GM12891 (cell line): ENCODE measurements at regions not wholly inside any gene's neighbourhood (a gene's known extent, or its start where the extent isn't known, plus 50 kb on each side); places are given as distances from the start of the nearest gene placed in this dataset.

Experiments
- DNase-seq: peaks from one replicate; pipeline ENCODE4 v3.0.0; 2011; ENCODE audit warnings: low spot score; ENCODE audit not compliant: insufficient read length
- FAIRE-seq: peaks from 2 replicates; lab custom pipeline; 2011; peaks lifted over from hg19 to GRCh38; lab: Jason Lieb, UNC
- PAX5 ChIP-seq: IDR thresholded peaks from 2 replicates; pipeline ENCODE4 v1.6.1; 2011; ENCODE audit warnings: low read length, moderate library complexity, mild to moderate bottlenecking; ENCODE audit not compliant: insufficient read depth, severe bottlenecking
- POLR2A ChIP-seq: IDR thresholded peaks from 2 replicates; pipeline ENCODE4 v1.6.1; 2011; ENCODE audit warnings: low read depth, low read length, control low read depth
- POLR2AphosphoS5 ChIP-seq: IDR thresholded peaks from 2 replicates; pipeline ENCODE4 v1.6.1; 2011; ENCODE audit warnings: low read depth, low read length, control low read depth
- POU2F2 ChIP-seq: IDR thresholded peaks from 2 replicates; pipeline ENCODE4 v1.6.1; 2011; ENCODE audit warnings: low read depth, mild to moderate bottlenecking, control low read depth, low read length, moderate library complexity
- SPI1 ChIP-seq: IDR thresholded peaks from 2 replicates; pipeline ENCODE4 v1.6.1; 2011; ENCODE audit warnings: low read depth, low read length, control low read depth
- TAF1 ChIP-seq: IDR thresholded peaks from 2 replicates; pipeline ENCODE4 v1.6.1; 2011; ENCODE audit warnings: low read depth, low read length, control low read depth

GRCh38 chr5:135221696-135222095 is 177.3 kb downstream of the MACROH2A1 start:
- no peak for TF ChIP-seq POLR2A
- TF ChIP-seq POU2F2, result no peak
- TF ChIP-seq PAX5, result no peak
- no peak for TF ChIP-seq SPI1
- no peak for TF ChIP-seq POLR2AphosphoS5
- TF ChIP-seq TAF1, result no peak
- FAIRE-seq, result no peak

GRCh38 chr5:135221187-135221473 is 177.9 kb downstream of the MACROH2A1 start:
- TF ChIP-seq POU2F2, result no peak
- no peak for TF ChIP-seq TAF1
- TF ChIP-seq POLR2A, result no peak
- no peak for TF ChIP-seq POLR2AphosphoS5
- TF ChIP-seq PAX5, result no peak
- TF ChIP-seq SPI1, result no peak
- DNase-seq (no peak), FAIRE-seq (no peak)

More at GRCh38 chr5:135221696-135222095, 177.3 kb downstream of the MACROH2A1 start:
- DNase-seq, result no peak

GRCh38 chr5:135220394-135221186 is 178.4 kb downstream of the MACROH2A1 start:
- DNase-seq (no peak), FAIRE-seq (no peak)
- TF ChIP-seq POLR2A (no peak), SPI1 (no peak), POU2F2 (no peak), POLR2AphosphoS5 (no peak)

- DNase-seq, result no peak
- TF ChIP-seq POLR2A (no peak), POU2F2 (no peak), SPI1 (no peak), PAX5 (no peak), POLR2AphosphoS5 (no peak), TAF1 (no peak)
- no peak for FAIRE-seq
These were observed 179.2 kb downstream of the MACROH2A1 start for GRCh38 chr5:135219868-135220267.

- TF ChIP-seq POU2F2, result no peak
- TF ChIP-seq POLR2A, result no peak
- no peak for TF ChIP-seq SPI1
- no peak for TF ChIP-seq POLR2AphosphoS5
- TF ChIP-seq PAX5, result no peak
- no peak for TF ChIP-seq TAF1
- DNase-seq (no peak), FAIRE-seq (no peak)
These were observed 180.1 kb downstream of the MACROH2A1 start for GRCh38 chr5:135218790-135219568.

GRCh38 chr5:135218486-135218755 is 180.6 kb downstream of the MACROH2A1 start:
- TF ChIP-seq PAX5, result no peak
- TF ChIP-seq SPI1, result no peak
- no peak for TF ChIP-seq TAF1
- no peak for TF ChIP-seq POLR2AphosphoS5
- TF ChIP-seq POLR2A, result no peak
- TF ChIP-seq POU2F2, result no peak
- FAIRE-seq, result no peak
- no peak for DNase-seq

- no peak for TF ChIP-seq POLR2AphosphoS5
- DNase-seq (no peak), FAIRE-seq (no peak)
These were observed 181.2 kb downstream of the MACROH2A1 start for GRCh38 chr5:135217669-135218485.

GRCh38 chr5:135216471-135217343 is 182.3 kb downstream of the MACROH2A1 start:
- FAIRE-seq (no peak), DNase-seq (no peak)
- no peak for TF ChIP-seq PAX5
- TF ChIP-seq POU2F2, result no peak
- TF ChIP-seq TAF1, result no peak
- no peak for TF ChIP-seq POLR2AphosphoS5
